AG09319 (cell line): ENCODE measurements at regions not wholly inside any gene's neighbourhood (a gene's known extent, or its start where the extent isn't known, plus 50 kb on each side); places are given as distances from the start of the nearest gene placed in this dataset.

Source experiments
- DNase-seq: peaks from one replicate; pipeline ENCODE4 v3.0.0-alpha.2; 2010; ENCODE audit warnings: low read depth; ENCODE audit errors: extremely low read depth
- TF ChIP-seq, protein P1 (sequence below): IDR thresholded peaks from 2 replicates; pipeline ENCODE4 v1.5.1; 2011; ENCODE audit warnings: low read depth, mild to moderate bottlenecking, inconsistent platforms, low read length, moderate library complexity

DNA sequence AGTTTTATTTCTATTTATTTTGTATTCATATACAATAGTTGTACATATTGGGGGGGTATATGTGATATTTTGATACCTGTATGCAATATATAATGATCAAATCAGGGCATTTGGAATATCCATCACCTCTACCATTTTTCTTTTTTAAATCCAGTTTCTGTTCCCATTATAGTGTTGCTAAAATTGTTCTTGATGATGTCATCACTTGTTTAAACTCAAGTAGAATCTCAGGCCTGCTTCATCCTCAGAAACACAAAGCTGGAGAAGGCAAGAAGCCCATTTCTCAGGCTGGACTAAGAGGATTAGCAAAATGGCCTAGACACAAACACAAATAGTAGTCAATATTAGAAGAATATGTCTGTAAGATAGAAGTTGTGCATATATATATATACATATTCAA lies 747.1 kb upstream of the ACVR2A start:
- no peak for DNase-seq

DNA sequence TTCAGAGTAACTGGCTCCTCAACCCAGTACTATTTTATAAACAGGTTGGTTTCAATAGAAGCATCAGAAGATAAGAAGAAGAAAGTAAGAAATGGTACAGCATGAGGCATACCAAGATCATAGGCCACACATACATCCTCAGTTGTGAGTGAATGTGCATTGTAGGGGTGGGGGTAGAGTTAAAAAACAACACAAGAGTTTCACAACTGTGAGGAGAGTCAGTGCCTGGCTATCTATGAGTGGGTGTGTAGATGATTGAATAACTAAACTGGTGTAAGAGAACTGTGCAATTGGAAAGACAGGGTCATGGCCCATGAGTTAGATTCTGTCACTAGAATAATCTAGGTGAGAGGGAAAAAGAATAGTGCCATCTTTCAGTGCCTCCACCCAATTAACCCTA lies 748.2 kb upstream of the ACVR2A start:
- TF ChIP-seq, protein P1, sequence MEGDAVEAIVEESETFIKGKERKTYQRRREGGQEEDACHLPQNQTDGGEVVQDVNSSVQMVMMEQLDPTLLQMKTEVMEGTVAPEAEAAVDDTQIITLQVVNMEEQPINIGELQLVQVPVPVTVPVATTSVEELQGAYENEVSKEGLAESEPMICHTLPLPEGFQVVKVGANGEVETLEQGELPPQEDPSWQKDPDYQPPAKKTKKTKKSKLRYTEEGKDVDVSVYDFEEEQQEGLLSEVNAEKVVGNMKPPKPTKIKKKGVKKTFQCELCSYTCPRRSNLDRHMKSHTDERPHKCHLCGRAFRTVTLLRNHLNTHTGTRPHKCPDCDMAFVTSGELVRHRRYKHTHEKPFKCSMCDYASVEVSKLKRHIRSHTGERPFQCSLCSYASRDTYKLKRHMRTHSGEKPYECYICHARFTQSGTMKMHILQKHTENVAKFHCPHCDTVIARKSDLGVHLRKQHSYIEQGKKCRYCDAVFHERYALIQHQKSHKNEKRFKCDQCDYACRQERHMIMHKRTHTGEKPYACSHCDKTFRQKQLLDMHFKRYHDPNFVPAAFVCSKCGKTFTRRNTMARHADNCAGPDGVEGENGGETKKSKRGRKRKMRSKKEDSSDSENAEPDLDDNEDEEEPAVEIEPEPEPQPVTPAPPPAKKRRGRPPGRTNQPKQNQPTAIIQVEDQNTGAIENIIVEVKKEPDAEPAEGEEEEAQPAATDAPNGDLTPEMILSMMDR = no peak
- no peak for DNase-seq

More for the DNA sequence above, 747.1 kb upstream of the ACVR2A start:
- TF ChIP-seq, protein P1 = no peak

DNA sequence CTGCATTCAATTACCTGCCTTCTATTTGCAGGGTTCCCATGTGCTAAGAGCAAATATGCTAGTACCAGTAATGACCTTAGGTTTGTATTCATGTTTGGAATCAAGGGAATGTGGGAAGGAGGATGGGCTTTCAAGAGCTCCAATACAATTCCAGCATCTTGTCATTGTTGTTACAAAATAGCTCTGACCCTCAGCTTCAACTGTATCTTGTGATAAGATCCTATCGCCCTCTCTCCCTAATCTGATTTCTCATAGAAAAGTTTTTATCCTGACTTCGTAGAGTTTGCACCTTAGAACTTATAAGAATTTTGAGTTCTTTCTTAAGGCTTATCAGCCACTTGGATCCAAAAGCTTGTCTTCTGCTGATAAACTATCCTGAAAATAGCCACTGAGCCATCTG lies 749.5 kb upstream of the ACVR2A start:
- TF ChIP-seq, protein P1 = no peak
- DNase-seq = no peak

DNA sequence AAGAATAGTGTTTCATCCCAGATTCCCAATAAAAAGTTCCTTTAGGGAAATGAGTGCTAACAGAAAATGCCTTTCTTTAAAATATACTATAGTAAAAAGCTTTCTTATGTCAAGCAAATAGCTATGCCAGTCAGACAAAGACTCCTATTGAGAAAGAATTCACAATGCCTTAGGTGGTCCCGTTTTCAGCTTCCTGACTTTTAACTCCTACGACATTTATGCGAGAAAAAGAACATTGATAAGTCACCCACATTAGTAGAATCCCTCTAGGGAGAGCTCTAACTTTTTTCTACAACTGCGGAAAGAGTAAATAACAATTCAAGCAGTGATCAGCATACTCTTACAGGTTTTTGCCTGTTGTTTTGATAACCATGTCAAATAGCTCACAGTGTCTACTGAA lies 750.8 kb upstream of the ACVR2A start:
- TF ChIP-seq, protein P1 = no peak
- DNase-seq = no peak

DNA sequence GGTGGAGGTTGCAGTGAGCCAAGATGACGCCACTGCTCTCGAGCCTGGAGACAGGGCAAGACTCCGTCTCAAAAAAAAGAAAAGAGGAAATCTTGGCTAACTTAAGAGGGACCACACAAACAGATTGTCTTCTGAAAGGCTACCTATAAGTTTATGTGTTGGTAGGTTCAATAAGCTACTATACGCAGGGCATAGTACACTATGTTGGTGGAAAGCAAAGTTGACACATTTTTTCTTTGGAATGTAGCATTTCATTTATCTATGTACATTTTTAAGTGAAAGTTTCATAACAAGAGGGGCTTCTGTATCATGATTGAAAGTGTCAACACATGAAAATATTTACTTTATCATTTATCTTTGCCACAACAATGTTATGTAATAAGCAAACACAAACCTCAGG lies 752.6 kb upstream of the ACVR2A start:
- TF ChIP-seq, protein P1 = no peak
- DNase-seq = no peak

DNA sequence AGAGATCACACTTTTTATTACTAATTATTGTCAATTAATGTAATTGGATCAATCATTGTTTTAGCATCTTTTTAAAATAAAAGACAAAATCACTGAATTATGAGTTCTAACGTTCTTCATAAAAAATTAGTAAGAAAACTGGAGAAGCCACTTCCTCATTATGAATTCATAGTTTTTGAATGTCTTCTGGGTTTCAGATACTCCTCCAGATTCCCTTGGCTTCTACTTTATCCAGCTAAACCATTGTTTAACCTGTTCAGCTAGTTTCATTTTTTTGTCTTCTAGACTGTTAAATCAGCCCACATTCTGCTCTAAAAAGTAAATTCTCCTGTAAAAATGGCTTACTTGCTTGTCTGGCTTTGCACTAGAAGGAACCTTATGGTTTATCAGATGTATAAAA lies 753.4 kb upstream of the ACVR2A start:
- DNase-seq = no peak
- TF ChIP-seq, protein P1 = no peak

DNA sequence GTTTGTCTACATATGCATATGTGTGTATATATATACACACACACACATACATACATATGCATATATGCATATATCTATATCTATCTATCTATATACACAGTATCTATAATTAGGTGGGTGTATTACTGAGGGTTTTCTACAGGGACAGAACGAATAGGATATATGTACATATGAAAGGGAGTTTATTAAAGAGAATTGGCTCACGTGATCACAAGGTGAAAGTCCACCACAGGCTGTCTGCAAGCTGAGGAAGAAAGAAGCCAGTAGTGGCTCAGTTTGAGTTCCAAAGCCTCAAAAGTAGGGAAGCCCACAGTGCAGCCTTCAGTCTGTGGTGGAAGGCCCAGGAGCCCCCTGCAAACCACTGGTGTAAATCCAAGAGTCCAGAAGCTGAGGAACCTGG lies 756.0 kb upstream of the ACVR2A start:
- DNase-seq = no peak
- TF ChIP-seq, protein P1 = no peak

DNA sequence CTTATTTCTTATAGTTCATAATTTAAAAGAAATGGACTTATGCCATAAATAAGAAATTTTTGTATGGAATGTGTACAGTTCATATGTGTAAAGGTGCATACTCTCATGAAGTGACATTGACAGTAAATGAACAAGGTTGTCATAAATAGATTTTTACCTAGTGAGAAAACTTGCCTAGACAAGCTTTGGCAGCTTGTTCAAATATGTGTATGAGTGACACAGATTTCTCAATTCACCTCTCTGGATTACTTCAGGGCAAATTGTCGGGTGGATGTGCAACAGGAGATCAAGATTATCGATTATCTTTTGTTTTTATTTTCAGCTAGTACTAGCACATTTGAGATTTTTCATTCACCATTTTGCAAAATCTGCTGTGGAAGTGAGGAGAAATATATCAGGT lies 758.1 kb upstream of the ACVR2A start:
- TF ChIP-seq, protein P1 = no peak

More for the DNA sequence above, 758.1 kb upstream of the ACVR2A start:
- DNase-seq = no peak
